SU-DHL-6 (cell line): ENCODE measurements at regions not wholly inside any gene's neighbourhood (a gene's known extent, or its start where the extent isn't known, plus 50 kb on each side); places are given as distances from the start of the nearest gene placed in this dataset.

Source experiments
- EZH2phosphoT487 ChIP-seq: fragments of 200-600 bp; sonication (generic), shearing (Covaris generic); conservative IDR thresholded peaks from 2 replicates; pipeline ENCODE4 v1.6.1; 2018; ENCODE audit warnings: mild to moderate bottlenecking, antibody characterized with exemption, low read length, moderate library complexity, mixed read lengths
- TF ChIP-seq, protein P1 (sequence below): fragments of 200-600 bp; sonication (generic); IDR thresholded peaks from one replicate; pipeline ENCODE4 v1.5.1; 2017; ENCODE audit warnings: antibody characterized with exemption, mild to moderate bottlenecking, low read length, moderate library complexity; ENCODE audit not compliant: insufficient read depth, poor library complexity, severe bottlenecking

DNA sequence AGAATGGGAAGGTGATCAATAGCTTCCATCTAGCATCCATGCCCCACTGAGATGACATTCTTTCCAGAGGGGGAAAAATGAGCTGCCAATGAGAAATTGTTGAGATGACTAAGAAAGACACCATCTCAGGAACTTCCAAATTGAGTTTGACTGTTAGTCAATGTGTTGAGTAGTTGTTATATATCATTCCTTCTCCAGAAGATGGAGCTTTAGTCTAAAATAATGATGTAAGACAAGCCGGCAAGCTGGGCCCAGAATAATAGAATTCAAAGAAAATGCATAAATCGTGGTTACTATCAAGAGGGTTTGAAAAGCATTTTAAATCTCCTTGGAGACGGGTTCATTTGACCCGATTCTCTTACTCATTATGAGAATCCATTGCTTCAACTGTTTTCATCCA is 71.0 kb upstream of the ATF7IP2 start:
- TF ChIP-seq, protein P1, sequence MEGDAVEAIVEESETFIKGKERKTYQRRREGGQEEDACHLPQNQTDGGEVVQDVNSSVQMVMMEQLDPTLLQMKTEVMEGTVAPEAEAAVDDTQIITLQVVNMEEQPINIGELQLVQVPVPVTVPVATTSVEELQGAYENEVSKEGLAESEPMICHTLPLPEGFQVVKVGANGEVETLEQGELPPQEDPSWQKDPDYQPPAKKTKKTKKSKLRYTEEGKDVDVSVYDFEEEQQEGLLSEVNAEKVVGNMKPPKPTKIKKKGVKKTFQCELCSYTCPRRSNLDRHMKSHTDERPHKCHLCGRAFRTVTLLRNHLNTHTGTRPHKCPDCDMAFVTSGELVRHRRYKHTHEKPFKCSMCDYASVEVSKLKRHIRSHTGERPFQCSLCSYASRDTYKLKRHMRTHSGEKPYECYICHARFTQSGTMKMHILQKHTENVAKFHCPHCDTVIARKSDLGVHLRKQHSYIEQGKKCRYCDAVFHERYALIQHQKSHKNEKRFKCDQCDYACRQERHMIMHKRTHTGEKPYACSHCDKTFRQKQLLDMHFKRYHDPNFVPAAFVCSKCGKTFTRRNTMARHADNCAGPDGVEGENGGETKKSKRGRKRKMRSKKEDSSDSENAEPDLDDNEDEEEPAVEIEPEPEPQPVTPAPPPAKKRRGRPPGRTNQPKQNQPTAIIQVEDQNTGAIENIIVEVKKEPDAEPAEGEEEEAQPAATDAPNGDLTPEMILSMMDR, result peak; percentile 18
- no peak for TF ChIP-seq EZH2phosphoT487
